ENCODE measurements at regions not wholly inside any gene's neighbourhood (a gene's known extent, or its start where the extent isn't known, plus 50 kb on each side); places are given as distances from the start of the nearest gene placed in this dataset.
A peak's percentile ranks its signal among the peaks of the same experiment; 100 is the strongest.

DNA sequence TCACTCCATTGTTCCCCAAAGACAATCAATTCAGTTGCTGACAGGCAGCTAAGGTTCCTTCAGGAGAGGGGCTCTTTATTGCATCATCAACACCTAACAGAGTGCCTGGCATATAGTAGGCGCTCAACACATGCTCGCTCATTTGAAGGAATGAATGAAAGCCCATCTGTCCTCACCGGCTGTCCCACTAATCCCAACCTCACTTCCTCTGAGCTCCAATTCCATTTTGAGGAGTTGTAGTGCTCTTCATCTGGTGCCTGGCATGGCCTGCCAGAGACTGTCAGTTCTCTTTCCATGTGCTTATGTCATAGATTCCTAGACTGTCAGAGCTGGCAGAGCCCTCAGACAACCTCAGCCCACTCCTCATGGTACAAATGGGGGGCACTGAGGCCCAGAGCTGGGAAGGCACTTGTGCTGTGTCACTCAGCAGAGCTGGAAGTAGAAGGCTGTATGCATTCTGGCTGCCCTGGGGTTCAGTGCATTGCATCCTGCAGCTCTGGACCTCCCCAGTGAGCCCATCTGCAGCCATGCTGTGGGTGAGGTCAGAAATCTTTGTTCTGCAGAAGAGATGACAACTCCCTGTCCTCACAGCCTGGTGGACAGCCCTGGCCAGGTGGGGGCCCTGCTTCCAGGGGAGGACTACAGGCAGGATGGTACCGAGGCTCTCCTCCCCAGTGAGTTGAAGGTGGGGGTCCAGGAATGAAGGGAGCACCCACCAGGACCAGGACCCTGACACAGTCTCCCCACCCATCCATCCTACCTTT, 134.9 kb upstream of the PJA1 start:
- no peak for DNase-seq

DNA sequence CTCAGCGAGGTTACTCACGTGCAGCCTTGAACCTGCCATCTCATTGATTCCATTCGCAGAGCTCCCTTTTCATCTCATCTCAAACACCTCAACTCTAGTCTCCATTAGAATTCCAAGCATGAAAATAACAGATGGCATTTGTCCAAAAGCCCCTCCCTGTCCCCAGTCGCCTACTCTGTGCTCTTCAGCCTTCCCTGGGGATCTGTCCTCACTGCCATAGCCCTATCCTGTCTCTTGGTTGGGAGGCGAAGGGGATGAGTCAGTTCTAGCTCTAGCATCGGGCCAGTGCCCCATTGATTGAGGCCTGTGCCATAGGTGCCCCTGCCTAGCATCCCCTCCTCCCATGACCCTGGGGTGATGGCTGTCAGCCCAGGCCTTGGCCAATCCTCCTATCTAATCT, 134.0 kb upstream of the PJA1 start:
- DNase-seq, result no peak

DNA sequence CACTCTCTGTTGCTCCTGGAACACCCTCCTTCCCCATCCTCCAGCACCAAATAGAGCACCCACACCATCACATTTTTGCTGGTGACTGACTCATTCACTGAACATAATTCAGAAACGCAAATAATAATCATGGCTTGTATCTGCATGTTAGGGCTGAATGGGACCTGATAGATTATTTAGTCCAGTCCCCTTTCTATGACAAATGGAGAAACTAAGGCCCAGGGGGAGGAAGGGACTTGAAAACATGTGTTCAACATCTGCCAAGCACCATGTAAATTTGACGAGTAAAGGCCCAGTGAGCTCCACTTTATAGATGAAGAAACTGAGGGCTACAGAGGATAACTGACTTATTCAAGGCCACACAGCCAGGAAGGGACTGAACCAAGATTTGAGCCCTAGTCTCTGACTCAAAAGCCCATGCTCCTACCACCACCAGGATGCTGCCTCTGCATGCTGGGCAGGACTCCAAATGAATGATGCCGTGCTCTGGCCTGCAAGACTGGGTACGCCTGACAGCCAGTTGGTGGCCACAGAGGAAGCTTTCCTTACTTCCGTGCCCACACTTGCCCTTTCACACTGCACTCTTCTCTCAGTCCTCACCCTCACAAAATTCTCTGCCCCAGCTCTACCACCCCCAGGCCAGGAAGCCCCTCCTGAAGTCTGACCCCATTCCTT, 133.3 kb upstream of the PJA1 start:
- DNase-seq, result no peak

DNA sequence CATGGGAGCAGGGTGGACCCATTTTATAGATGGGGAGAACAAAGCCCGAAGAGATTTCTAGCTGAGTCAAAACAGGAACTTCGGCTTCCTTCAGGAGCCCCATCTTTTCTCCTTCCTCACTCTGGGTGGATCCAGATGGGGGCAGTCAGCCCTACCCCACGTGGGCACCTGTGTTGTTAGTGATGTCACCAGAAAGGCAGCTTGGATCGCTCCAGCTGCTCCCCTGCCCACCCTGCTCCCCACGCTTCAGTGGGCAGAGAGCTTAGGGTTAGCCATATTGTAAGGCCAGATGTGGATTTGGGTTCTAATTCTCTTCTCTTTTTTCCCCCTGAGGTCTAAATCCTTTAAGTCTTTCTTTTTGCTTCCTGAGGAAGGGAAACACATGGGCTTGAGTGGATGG, 132.3 kb upstream of the PJA1 start:
- DNase-seq, result no peak

DNA sequence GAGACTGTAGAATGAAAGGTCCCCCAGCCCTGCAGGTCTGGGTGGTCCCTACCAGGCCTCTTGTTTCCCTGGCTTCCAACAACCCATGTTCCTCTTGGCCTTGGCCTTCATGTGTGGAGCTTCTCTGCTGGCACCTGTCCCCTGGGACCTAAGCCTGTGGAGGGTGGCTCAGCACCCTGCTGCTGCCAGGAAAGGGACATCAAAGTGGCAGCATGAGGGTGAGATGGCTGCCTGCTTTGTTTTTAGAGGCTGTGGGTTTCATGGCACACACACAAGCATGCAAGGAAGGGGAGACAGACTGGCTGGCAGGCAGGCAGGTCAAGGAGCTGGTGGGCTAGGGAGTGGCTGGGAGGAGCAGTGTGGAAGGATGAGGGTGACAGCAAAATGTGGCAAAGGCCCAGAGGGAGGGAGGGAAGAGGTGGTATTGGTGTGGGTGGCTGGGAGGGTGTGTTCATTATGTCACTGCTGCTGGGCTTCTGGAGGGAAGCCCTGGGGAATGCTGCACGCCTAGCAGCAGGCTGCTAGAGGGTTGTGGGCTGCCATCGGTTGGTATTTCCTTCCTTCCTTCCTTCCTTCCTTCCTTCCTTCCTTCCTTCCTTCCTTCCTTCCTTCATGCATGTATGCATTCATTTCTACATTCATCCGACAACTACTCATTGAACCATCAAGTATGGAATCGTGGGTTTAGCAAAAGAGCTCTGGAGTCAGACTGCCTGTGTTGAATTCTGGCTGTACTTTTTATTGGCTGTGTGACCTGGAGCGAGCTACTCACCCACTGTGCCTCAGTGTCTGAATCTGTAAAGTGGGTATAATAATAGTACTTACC, 128.7 kb upstream of the PJA1 start:
- no peak for DNase-seq

DNA sequence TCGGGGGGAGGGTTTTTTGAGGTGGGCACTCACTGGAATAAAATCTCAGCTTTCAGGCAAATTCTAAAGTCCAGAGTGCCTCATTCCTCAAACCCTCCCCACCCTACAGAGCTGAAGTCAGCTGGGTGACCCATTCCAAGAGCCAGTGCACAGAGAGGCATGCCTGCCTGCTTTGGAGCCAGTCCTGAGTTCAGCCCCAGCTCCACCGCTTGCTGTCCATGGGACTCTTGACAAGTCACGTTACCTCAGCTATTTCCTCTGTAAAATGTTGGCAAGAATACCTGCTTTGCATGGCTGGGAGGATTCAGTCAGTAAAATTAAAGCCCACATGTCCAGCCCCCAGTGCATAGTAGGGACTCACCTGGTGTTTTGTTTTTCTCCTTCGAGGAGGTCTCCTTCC, 125.9 kb upstream of the PJA1 start:
- DNase-seq, result no peak

DNA sequence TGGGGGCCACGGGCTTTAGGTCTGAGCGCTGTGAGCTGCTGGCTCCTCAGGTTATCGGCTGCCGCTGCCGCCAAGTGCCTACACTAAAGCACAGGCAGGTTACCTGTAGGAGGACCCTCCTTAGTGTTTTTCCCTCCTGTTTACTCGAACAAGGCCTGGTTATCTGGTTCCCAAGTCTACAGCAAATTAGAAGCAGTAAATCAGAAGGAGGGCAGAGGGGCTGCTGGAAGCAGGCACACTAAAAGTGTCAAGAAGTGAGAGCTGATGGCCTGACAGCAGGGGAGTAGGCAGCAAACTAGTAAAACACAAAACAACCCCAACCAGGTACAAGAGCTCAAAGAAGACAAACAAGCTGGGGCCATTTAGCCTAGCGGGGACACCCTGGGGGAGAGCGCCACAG, 125.0 kb upstream of the PJA1 start:
- no peak for DNase-seq

DNA sequence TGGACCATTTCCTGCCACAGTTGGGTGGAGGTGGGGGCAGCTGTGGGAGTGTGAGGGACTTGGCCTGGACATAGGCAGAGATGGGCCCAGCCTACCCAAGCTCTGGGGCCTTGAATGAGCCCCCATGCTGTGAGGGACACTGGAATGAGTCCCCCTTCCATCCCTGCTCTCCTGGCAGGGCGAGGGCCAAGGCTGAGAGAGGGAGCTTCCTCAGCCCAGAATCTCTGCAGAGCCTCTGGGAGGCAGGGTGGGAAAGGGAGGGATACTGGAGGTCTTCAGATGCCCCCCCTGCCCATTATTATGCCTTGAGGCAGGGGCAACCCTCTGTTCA, 124.5 kb upstream of the PJA1 start:
- no peak for DNase-seq

DNA sequence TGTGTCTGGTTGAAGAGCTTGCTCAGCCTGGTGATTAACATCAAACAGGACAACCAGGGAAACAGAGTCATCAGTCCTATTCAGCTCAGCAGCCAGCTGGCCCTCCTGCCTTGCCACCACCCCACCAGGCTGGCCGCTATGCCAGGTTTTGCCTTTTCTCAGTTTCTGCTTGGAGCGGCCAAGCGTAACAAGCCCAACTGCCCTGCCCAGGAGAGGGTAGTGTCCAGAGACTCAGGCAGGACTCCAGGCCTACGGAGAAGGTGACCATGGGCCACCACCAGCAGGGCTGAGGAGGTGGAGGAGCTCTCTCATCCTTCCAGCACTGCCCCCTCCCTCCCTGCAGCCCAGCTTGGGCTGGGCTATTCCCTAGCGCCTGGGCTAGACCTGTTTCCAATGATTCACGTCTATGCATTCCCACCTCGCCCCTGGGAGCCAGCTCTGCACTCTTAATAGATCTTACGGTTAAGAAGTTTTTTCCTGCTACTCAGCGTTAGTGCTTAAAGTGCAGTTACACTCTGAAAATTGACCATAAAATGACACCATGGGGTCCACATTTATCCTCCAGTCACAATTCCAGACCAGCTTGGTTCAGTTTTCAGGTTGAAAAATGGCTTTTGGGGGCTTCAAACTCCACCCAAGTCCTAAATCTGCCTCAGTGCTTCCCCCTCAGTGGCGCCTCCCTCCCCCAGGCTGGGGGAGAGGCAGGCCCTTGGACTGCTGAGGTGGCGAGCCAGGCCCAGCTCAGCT, 124.0 kb upstream of the PJA1 start:
- no peak for DNase-seq

DNA sequence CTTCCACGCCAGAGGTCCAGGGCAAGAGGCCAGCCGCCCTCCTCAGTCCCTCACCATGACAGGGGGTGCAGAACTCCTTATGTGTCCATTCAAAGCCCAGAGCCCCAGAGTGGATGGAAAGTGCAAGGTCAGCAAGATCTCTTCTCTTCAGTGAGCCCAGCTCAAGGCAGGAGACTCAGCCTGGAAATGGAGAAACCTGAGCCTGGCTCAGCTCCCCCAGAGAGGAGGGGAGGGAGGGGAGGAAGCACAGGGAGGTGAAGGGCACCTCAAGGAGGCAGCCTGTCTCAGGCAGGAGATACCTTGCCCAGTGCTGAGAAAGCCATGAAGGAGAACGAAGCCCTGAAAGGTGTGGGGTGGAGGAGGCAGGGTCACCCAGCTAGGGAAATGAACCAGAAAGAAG, 121.8 kb upstream of the PJA1 start:
- no peak for DNase-seq

DNA sequence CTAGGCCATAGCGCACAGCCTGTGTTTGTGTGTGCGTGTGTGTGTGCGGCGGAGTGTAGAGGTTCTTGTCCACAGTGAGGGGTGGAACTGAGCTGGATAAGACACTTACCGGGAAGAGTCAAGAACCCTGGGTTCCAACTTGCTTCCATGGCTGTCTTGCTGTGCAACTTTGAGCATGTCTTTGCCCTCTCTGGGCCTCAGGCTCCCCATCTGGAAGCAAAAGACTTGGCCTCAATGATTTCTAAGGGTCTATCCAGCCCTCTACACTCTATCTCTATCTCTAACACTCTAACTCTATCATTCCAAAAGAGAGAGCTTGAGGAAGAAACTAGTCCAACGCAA, 121.3 kb upstream of the PJA1 start:
- DNase-seq, result no peak

DNA sequence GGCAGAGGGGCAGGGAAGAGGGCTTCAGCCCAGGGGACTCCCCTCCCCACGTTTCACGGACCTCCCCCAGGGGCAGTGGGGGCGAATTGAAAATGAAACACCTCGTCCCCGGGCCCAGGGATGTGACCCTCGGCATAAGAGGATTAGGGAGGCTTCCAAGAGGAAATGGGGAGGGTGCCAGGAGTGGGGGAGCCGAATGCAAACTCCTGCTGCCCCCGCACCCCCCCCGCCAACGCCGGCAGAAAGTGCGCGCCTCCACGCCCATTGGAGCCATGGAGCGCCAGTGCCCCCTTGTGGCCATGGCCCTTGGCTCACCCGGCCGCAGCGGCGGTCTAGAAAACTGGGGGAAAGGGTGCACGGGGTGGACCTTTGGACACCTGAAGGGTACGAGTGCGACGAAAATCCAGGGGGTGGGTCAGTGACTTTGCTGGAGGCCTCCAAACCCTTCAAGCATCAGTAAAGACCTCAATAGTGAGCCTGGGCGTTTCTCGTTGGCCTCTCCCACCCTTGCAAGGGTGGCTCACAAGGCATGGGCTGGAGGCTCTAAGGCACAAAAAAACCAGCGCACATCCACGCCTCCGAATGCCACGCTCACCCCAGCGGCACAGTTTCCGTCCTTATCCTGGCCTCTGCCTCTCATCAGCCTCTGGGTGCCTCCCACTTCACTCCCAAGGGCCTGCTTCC, 120.8 kb upstream of the PJA1 start:
- DNase-seq, result peak; percentile 36

DNA sequence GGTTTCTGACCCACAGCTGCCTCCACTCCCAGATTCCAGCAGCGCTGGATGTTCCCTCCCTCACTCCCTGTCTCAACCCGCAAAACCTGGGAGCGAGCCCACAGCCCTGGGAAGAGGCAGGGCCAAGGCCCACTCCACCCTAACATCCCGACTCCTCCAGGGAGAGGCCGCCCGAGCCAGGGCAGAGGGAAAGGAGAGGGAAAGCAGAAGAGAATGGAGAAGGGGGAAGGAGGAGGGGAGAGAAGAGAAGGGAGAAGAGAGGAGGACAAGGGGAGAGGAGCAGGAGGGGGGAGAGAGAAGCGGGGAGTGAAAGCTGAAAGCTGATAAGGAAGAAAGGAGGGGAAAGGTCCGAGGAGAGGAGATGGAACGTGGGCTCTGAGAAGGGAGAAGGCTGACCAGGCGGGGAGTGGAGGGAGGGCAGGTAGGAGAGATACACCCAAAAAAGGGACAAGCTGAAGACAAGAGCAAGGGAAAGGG, 120.2 kb upstream of the PJA1 start:
- DNase-seq, result no peak

DNA sequence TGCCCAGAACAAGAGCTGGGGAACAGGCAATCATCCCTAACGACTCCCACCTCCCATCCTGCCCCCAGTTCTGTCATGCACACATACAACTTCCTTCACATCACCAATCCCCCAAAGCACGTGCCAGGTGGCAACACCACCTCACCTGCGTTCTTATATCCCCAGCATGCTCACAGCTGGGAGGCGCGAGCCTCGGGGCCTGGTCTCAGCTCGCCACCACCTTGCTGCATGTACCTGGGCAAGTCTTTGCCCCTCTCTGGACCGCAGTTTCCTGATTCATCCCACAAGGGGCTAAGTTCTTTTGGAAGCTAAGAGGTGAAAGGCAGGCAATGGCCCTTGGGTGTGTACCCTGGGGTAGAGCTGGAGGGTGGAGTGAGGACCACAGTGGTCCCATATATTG, 119.2 kb upstream of the PJA1 start:
- no peak for DNase-seq

DNA sequence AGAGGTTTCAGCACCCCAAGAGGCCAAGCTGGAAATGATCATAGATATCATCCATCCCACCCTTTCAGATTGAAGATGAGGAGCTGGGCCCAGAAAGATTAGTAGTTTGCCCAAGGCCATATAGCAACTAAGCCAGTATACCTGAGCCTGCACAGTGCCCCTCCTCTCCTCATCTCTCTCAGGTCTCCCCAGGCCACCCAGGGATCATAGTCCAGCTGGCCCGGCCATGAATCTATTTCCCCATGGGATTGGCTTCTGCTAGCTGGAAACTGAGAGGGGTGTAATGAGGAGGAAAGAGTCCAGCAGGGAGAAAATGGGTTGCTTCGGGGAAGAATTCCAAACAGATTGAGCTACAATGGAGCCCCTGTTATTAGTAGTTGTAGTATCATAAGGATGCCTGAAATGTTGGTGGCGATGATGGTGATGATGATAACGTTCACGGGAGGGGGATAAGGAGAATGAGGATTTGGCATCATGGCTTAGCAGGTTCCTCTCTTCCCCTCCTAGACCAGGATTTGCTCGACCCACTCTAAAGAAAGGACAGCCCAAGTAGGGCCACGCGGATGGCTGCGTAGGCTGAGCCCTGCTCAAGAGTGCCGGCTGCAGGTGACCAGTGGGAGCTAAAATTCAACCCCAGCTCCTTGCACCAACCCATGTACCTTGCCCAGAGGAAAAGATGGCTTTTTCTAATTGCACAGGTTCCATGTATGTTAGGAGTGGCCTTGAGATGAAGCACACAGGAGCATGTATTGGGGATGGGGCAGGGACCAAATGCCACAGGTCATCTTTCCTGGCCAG, 117.8 kb upstream of the PJA1 start:
- DNase-seq, result no peak

DNA sequence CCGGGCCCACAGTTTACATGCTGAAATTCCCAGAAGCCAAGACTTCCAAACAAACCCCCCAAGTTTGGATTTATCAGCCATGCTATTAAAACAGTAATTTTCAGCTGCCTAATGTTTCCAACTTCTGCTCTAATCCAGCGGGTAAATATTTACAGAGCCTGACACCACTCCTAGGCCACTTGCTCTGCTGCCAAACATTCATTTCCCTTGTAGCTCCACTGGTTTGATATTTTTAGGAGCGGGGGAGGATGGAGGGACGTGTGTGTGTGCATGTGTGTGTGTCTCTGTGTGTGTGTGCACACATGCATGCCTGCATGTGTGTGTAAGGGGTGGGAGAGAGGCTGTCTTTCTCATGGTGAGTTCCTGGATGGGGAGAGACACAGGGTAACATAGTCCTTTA, 115.7 kb upstream of the PJA1 start:
- DNase-seq, result no peak

DNA sequence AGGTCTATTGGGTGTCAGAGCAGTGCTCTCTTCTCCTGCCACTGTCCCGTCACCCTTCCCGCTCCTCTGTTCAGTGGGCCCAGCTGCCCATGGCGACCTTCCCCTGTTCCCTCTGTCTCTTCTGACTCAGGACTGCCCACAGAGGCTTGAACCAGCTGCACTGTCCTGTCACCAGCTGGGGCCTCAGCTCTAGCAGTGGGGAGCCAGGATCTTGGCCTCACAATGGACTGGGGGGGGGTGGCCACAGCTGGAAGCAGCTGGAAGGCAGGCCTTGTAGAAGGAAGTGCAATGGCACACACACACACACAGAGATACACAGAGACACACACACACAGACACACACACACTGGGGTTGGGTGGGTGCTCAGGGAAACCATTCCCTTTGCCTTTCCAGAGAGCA, 114.0 kb upstream of the PJA1 start:
- DNase-seq, result no peak

DNA sequence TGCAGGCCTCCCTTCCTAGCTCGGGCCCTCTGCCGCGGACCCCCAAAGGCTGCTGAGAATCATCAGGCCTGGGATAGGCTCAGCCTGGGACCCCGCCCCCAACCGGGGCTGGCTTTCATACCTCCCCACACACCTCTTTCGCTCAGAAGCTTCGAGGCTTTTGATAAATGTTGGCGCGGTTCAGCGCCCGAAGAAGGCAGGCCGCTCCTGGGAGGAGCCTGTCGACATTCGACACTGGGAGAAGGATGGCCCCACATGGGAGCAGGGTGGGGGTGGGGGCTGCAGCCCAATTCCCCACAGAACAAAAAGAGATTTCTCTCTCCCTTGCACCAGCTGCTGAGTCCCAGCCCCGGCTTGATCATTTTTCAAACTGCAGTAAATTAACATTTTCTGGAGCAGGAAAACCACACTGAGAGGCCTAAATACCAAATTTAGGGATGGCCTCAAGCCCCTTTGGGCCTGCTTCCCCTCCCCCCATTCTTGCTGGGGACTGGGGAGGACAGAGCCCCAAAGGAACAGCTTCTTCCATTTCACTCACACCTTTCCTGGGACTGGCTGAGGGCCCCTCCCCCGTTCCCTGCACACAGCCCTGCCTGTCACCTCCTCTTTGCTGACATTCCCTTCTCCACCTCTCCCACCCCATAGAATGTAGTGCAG, 112.9 kb upstream of the PJA1 start:
- no peak for DNase-seq

DNA sequence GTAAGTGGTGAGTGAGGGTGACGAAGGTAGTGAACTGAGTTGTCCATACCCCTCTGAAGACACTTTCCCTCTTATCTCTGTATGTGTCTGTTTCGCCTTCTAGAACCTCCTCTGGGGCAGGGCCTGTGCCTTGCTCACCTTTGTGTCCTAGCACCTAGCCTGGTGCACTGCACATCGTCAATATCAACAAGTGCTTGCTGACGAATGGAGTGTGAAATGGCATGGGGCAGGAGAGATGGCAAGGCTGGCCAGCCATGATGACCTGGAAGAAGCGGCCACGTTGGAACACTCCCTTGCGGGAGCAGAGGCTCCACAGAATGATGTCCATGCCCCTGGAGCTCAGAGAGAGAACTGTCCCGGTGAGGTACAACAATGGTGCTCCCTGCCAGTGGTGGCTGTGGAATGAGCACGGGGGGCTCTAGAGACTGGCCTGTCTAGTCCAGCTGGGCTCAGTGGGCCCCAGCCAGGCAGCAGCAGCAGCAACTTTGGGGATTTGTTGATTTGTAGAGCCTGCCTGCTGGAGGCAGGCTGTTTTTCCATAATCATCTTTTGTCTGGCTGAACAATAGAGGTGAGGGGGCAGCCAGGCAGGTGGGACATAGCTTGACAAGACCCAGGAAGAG, 112.2 kb upstream of the PJA1 start:
- DNase-seq, result no peak

DNA sequence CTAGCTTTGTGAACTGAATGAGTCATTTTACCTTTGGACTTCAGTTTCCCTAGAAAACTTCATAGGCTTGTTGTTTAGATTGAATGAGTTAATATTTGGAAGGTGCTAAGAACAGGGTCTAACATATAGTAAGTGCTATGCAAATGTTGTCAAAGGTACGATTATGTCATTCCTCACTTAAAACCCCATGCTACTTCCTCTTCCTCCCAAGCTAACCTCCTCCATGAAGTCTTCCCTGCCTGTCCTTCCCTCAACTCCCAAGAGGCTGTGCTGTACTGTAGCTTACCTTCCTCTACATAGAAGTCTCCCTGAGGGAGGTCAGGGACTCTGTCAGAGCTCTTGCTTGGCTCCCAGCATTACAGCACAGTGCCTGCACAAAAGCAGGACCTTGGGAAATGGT, 103.4 kb upstream of the PJA1 start:
- no peak for DNase-seq

DNA sequence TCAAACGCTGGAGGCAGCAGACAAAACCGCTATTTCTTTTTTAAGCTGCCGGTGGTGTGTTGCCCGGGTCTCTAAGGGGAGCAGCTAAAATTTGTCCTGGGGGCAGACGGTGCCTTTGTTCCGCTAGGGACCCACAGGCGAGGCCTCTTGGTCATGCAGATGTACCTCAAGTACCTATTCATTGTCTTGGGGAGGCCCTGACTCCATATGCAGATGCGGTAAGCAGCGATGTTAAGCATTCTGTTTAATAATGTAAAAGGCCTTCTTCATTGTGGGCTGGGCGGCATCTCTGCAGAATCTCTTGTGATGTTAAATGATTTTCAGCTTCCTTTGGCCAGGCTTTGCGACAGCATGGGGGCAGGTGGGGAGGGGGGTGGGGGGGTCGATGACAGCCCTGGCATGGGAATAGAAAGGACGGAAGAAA, 98.9 kb upstream of the PJA1 start:
- DNase-seq, result no peak
